WI38 (cell line): ENCODE measurements at regions not wholly inside any gene's neighbourhood (a gene's known extent, or its start where the extent isn't known, plus 50 kb on each side); places are given as distances from the start of the nearest gene placed in this dataset.

Experiments used
- H3K4me3 ChIP-seq: 2 replicates; pipeline ENCODE4 v1.5.1; 2011; ENCODE audit warnings: low read depth, mild to moderate bottlenecking, control low read depth, low read length
- TF ChIP-seq, protein P1 (sequence below): IDR thresholded peaks from 2 replicates; pipeline ENCODE4 v1.5.1; 2012; ENCODE audit warnings: low read depth, mild to moderate bottlenecking, control low read depth, low read length

GRCh38 chr12:92261071-92261470, 115.4 kb upstream of the BTG1 start:
- TF ChIP-seq, protein P1, sequence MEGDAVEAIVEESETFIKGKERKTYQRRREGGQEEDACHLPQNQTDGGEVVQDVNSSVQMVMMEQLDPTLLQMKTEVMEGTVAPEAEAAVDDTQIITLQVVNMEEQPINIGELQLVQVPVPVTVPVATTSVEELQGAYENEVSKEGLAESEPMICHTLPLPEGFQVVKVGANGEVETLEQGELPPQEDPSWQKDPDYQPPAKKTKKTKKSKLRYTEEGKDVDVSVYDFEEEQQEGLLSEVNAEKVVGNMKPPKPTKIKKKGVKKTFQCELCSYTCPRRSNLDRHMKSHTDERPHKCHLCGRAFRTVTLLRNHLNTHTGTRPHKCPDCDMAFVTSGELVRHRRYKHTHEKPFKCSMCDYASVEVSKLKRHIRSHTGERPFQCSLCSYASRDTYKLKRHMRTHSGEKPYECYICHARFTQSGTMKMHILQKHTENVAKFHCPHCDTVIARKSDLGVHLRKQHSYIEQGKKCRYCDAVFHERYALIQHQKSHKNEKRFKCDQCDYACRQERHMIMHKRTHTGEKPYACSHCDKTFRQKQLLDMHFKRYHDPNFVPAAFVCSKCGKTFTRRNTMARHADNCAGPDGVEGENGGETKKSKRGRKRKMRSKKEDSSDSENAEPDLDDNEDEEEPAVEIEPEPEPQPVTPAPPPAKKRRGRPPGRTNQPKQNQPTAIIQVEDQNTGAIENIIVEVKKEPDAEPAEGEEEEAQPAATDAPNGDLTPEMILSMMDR, result no peak
- H3K4me3 ChIP-seq, result no peak overlapping the region

GRCh38 chr12:92259696-92260251, 114.1 kb upstream of the BTG1 start:
- TF ChIP-seq, protein P1, result no peak
- no peak overlapping the region for H3K4me3 ChIP-seq

- TF ChIP-seq, protein P1, result no peak
These were observed 113.6 kb upstream of the BTG1 start for GRCh38 chr12:92259291-92259690.

GRCh38 chr12:92257261-92257660, 111.6 kb upstream of the BTG1 start:
- TF ChIP-seq, protein P1, result no peak
- no peak overlapping the region for H3K4me3 ChIP-seq

More at GRCh38 chr12:92259291-92259690, 113.6 kb upstream of the BTG1 start:
- no peak overlapping the region for H3K4me3 ChIP-seq

DNA sequence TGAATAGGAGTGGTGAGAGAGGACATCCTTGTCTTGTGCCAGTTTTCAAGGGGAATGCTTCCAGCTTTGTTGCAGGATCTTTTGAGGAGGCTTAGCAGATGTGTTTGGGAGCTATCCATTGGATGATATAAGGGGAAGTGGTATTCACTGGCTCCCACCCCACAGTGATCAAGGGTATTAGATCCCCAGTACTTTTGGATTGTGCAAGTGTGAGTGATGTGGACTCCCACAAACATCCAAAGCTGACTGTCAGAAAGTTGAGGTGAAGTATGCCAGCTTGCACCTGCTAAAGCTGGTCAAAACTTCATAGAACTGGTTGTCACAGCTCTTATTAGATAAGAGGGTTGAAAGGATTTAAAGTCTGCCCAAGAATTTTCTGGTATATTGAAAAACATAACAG, 110.1 kb upstream of the BTG1 start:
- H3K4me3 ChIP-seq, result no peak overlapping the region
- TF ChIP-seq, protein P1, result no peak

DNA sequence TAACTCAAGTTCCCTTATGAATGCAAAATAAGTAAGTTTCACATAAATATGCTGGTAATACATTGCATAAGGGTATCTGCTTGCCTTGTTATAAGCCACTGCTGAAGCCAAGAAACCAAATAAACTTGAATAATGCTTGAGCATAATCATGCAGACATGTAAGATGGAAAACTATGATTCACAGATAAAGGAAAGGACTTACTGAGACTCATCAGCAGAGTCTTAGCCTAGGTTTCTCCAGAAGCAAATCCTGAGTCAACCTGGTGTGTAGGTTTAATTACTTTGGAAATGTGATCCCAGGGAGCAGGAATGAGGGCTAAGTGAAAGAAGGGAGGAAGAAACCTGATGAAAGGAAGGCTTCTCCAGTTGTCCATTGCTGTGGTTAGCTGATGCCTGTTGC, 107.7 kb upstream of the BTG1 start:
- TF ChIP-seq, protein P1, result no peak
- no peak overlapping the region for H3K4me3 ChIP-seq

GRCh38 chr12:92248977-92249376, 103.3 kb upstream of the BTG1 start:
- no peak overlapping the region for H3K4me3 ChIP-seq
- TF ChIP-seq, protein P1, result no peak
